Lower lobe of right lung (tissue), 2 donors: ENCODE measurements at regions not wholly inside any gene's neighbourhood (a gene's known extent, or its start where the extent isn't known, plus 50 kb on each side); places are given as distances from the start of the nearest gene placed in this dataset.

Experiments used
- ATAC-seq, 2 donors: fragments of 200-7000 bp; cut with Tn5 transposase; one replicate each; pipeline ENCODE4 v1.9.1; 2020 to 2022; ENCODE audit warnings: mild to moderate bottlenecking in 2 of 2, moderate library complexity in 2 of 2
- DNase-seq: peaks from one replicate; pipeline ENCODE4 v3.0.0-alpha.2; 2020
- H3K27ac ChIP-seq: fragments of 200-600 bp; one replicate; pipeline ENCODE4 v1.8.0; 2022
- H3K27me3 ChIP-seq: fragments of 200-600 bp; one replicate; pipeline ENCODE4 v1.8.0; 2022; ENCODE audit warnings: low read depth
- H3K36me3 ChIP-seq: fragments of 200-600 bp; one replicate; pipeline ENCODE4 v1.8.0; 2022; ENCODE audit warnings: mild to moderate bottlenecking
- H3K4me1 ChIP-seq: fragments of 200-600 bp; one replicate; pipeline ENCODE4 v1.8.0; 2022
- H3K4me3 ChIP-seq: fragments of 200-600 bp; one replicate; pipeline ENCODE4 v1.8.0; 2022; ENCODE audit warnings: mild to moderate bottlenecking
- H3K9me3 ChIP-seq: fragments of 200-600 bp; one replicate; pipeline ENCODE4 v1.8.0; 2022
- CTCF ChIP-seq: fragments of 200-600 bp; IDR thresholded peaks from one replicate; pipeline ENCODE4 v1.8.0; 2022; ENCODE audit warnings: antibody characterized with exemption, mild to moderate bottlenecking
- intact Hi-C: fragments of 100-400 bp; cut with DNase I; formaldehyde crosslinking; loops from one replicate; pipeline ENCODE4 v1.11.0; 2022
- donor health status: DM: no; HTN: yes; CAD: no; lungs with severe emphysema.

DNA sequence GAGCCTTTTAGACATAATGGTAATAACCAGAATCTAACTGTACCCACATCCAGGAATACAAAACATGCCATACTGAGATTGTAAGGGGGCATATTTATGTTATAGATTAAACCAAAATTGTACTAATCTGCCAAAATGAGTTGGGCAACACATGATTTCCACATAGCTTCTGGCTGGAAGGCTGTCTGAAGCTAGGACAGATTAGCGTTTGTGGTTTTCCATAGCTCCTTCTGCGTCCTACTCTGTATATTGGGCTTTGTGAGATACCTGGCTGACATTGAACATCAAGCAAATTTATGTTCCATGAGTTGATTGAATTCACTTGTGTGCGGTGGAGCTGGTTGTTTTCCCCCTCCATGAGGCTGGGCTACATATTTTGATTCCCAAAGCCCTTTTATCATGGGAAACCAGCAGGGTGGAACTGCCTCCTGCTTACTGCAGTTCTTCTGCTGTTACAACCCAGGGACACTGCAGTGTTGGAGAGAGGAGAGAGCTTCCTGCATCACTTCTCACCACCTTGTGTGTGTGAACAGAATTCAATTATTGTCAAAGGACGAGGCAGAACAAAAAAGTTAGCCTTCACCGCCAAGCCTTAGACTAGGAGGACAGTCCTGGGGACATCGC lies 114.9 kb downstream of the C11orf91 start:
- Histone ChIP-seq H3K4me3 (no peak overlapping the region), H3K36me3 (no peaks in the 10 kb centered on the region), H3K27ac (no peak overlapping the region), H3K9me3 (no peaks in the 10 kb centered on the region), H3K27me3 (no peaks in the 10 kb centered on the region), H3K4me1 (no peaks in the 10 kb centered on the region)
- TF ChIP-seq CTCF, result no peak
- no peak for ATAC-seq
- intact Hi-C loops, result no loop called here
- no peak for DNase-seq

DNA sequence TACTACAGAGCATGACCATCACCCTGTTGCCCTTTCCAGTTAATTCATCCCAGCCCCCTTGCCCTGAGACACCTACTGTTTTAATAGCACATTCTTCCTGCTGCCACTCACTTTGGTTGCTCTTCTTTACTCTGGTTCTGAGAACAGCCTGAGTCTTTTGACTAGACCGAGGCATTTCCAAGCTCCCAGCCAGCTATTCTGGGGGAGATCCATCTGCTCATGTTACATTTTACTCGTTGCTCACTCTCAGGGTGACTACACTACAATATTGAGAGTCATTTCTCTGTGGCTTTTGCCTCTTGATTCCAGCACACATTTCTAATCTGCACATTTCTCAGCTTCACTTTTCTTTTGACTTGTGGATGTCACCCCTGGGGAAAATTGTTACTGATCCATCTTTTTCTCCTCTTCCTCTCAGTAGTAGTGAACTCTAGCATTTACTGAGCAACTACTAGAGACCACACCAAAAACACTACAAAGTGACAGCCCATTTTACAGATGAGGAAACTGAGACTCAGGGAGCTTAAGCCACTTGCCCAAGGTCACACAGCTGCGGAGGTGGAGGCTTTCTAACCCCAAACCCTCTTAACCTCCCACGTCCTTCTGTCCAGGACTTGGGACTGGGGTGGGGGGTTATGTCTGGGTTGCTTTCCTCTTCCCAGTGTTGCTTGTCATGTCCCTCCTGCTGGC lies 117.8 kb downstream of the C11orf91 start:
- no peak overlapping the region for H3K27ac ChIP-seq
- H3K4me1 ChIP-seq, result no peaks in the 10 kb centered on the region
- TF ChIP-seq CTCF, result no peak
- no peak for DNase-seq
- no peaks in the 10 kb centered on the region for H3K9me3 ChIP-seq
- H3K4me3 ChIP-seq, result no peak overlapping the region
- H3K27me3 ChIP-seq, result no peaks in the 10 kb centered on the region
- no peak for ATAC-seq
- intact Hi-C loops, result no loop called here
- H3K36me3 ChIP-seq, result no peaks in the 10 kb centered on the region

DNA sequence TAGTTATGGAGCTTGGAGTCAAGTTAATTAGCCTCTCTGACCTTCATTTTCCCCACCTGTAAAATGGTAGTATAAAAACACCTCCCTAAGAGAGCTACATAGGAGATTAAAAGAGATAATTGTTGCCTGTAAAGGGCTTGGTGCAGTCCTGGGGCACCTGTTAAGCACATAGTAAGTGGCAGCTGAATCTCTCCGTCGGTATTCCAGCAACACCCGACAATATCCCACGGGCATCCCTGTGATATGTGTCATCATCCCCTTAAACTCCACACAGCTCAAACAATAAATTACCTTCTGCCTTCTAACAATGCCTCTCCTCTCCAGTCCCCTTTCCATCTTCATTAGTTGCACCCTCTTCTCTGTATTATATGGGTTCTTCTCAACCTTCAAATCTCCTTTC lies 121.5 kb downstream of the C11orf91 start:
- TF ChIP-seq CTCF, result no peak
- no peaks in the 10 kb centered on the region for H3K9me3 ChIP-seq
- ATAC-seq (no peak), DNase-seq (no peak)
- H3K4me3 ChIP-seq, result no peak overlapping the region
- no peaks in the 10 kb centered on the region for H3K36me3 ChIP-seq
- intact Hi-C loops, result no loop called here
- H3K27ac ChIP-seq, result no peak overlapping the region
- no peaks in the 10 kb centered on the region for H3K27me3 ChIP-seq
- H3K4me1 ChIP-seq, result no peaks in the 10 kb centered on the region

GRCh38 chr11:33577204-33577603 lies 123.4 kb downstream of the C11orf91 start:
- ATAC-seq (no peak), DNase-seq (no peak)
- no peak overlapping the region for H3K4me3 ChIP-seq
- intact Hi-C loops, result no loop called here
- H3K27me3 ChIP-seq, result no peaks in the 10 kb centered on the region
- H3K9me3 ChIP-seq, result peaks cover 3% of the 10 kb centered on the region
- no peak for TF ChIP-seq CTCF
- no peaks in the 10 kb centered on the region for H3K4me1 ChIP-seq
- H3K27ac ChIP-seq, result no peak overlapping the region
- no peaks in the 10 kb centered on the region for H3K36me3 ChIP-seq

DNA sequence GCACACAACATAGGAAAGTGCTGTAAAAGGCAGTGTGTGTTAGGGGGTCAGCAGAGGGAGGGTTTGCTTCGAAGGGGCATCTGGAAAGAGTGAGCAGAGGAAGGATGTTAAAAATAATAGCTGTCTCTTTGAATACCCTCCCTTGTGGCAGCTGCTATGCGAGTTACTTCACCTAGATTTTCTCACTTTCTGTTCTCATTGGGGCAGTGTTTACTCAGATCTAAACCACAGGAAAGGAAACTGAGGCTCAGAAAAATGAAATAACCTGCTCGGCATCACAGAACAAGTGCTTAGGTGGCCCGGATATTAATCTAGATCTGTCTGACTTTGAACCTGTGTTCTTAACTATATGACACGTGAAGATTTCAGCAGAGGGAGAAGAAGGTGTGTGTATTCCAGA lies 125.3 kb downstream of the C11orf91 start:
- TF ChIP-seq CTCF, result no peak
- H3K4me1 ChIP-seq, result no peaks in the 10 kb centered on the region
- H3K9me3 ChIP-seq, result peaks cover 3% of the 10 kb centered on the region
- H3K27me3 ChIP-seq, result peaks cover 5% of the 10 kb centered on the region
- no peak overlapping the region for H3K27ac ChIP-seq
- no peak overlapping the region for H3K4me3 ChIP-seq
- intact Hi-C loops, result no loop called here
- no peak for DNase-seq
- no peak for ATAC-seq
- no peaks in the 10 kb centered on the region for H3K36me3 ChIP-seq
